ENCODE measurements at regions not wholly inside any gene's neighbourhood (a gene's known extent, or its start where the extent isn't known, plus 50 kb on each side); places are given as distances from the start of the nearest gene placed in this dataset.

DNA sequence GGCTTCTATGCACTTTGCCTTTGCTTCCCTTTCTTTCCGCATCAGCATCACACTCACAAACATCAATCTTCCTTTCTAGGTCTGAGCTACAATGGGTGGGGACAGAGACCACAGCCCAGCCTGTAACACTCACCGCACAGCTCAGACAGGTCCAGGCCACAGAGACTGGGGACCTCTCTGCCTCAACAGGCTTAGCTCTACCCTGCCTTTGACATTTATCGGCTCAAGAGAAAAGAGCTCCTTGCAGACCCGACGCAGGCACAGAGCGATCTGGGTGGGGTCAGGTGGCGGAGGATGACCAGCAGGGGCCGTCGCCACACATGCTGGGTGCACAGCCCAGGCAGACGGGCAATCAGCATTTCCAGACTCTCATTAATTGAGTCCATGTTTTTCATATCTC lies 837.3 kb downstream of the TBC1D22A start:
- no peak for DNase-seq (ENCODE audit: low read depth, low spot score)

GRCh38 chr22:47598864-47599263 lies 836.4 kb downstream of the TBC1D22A start:
- Mint-ChIP-seq H3K4me1 (peaks cover 4% of the 10 kb centered on the region), H3K4me3 (no peak overlapping the region), H3K9me3 (no peaks in the 10 kb centered on the region), H3K27me3 (ENCODE audit: low read depth) (peaks cover 12% of the 10 kb centered on the region), H3K27ac (ENCODE audit: unreplicated experiment) (no peak overlapping the region), H3K36me3 (ENCODE audit: low read depth) (no peaks in the 10 kb centered on the region)
- TF ChIP-seq CTCF (conservative IDR thresholded peaks at IDR 0.05): no peak
- no peak for DNase-seq (ENCODE audit: low read depth, low spot score)

More for the DNA sequence above, 837.3 kb downstream of the TBC1D22A start:
- Mint-ChIP-seq H3K9me3 (no peaks in the 10 kb centered on the region), H3K27me3 (ENCODE audit: low read depth) (peaks cover 14% of the 10 kb centered on the region), H3K4me3 (no peak overlapping the region), H3K27ac (ENCODE audit: unreplicated experiment) (no peak overlapping the region), H3K4me1 (peaks cover 4% of the 10 kb centered on the region), H3K36me3 (ENCODE audit: low read depth) (no peaks in the 10 kb centered on the region)
- no peak for TF ChIP-seq CTCF (conservative IDR thresholded peaks at IDR 0.05)

- no peak overlapping the region for H3K27ac Mint-ChIP-seq (ENCODE audit: unreplicated experiment)
- H3K4me1 Mint-ChIP-seq: peaks cover 4% of the 10 kb centered on the region
- DNase-seq (ENCODE audit: low read depth, low spot score): no peak
- H3K9me3 Mint-ChIP-seq: no peaks in the 10 kb centered on the region
- no peak overlapping the region for H3K4me3 Mint-ChIP-seq
- H3K27me3 Mint-ChIP-seq (ENCODE audit: low read depth): peaks cover 14% of the 10 kb centered on the region
- TF ChIP-seq CTCF (conservative IDR thresholded peaks at IDR 0.05): no peak
- no peaks in the 10 kb centered on the region for H3K36me3 Mint-ChIP-seq (ENCODE audit: low read depth)
These were observed 834.6 kb downstream of the TBC1D22A start for GRCh38 chr22:47597041-47597440.

DNA sequence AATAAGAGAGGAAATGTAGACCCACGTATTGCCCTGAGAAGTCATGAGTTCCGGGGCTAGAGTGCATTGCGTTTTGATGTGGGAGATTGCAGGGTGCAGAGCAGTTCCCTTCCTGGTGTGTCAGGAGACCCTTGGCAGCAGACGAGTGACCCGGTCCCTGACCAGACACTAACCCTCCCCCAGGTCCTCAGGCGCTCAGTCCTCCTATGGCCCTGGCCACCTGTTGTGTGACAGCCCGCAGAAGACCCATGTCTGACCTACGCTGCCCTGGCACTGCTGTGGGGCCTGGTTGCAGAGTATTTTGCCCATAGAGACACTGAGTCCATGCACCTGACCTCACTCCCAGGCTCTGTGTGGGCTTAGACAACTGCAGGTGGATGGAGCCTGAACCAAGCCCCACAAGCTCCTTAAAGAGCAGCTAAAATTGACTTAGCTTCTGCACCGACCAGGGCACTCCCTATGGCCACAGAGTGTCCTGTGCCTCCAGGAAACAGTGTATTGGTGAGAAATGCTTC lies 833.8 kb downstream of the TBC1D22A start:
- Mint-ChIP-seq H3K27me3 (ENCODE audit: low read depth) (peaks cover 10% of the 10 kb centered on the region), H3K4me1 (peaks cover 3% of the 10 kb centered on the region), H3K27ac (ENCODE audit: unreplicated experiment) (no peak overlapping the region), H3K9me3 (no peaks in the 10 kb centered on the region), H3K4me3 (no peak overlapping the region), H3K36me3 (ENCODE audit: low read depth) (no peaks in the 10 kb centered on the region)
- no peak for DNase-seq (ENCODE audit: low read depth, low spot score)
- TF ChIP-seq CTCF (conservative IDR thresholded peaks at IDR 0.05): no peak

GRCh38 chr22:47594836-47595521 lies 832.5 kb downstream of the TBC1D22A start:
- TF ChIP-seq CTCF (conservative IDR thresholded peaks at IDR 0.05): no peak
- Mint-ChIP-seq H3K36me3 (ENCODE audit: low read depth) (no peaks in the 10 kb centered on the region), H3K27me3 (ENCODE audit: low read depth) (peaks cover 9% of the 10 kb centered on the region), H3K4me1 (no peaks in the 10 kb centered on the region), H3K9me3 (no peaks in the 10 kb centered on the region), H3K4me3 (no peak overlapping the region), H3K27ac (ENCODE audit: unreplicated experiment) (no peak overlapping the region)
- no peak for DNase-seq (ENCODE audit: low read depth, low spot score)

Data from neural crest cell (in vitro differentiated cells).